ENCODE measurements at regions not wholly inside any gene's neighbourhood (a gene's known extent, or its start where the extent isn't known, plus 50 kb on each side); places are given as distances from the start of the nearest gene placed in this dataset.

GRCh38 chr18:77444385-77444784, 194.7 kb downstream of the GALR1 start:
- Histone ChIP-seq H3K36me3 (ENCODE audit: control insufficient read depth, insufficient read depth, low read length) (no peaks in the 10 kb centered on the region), H3K4me3 (ENCODE audit: low read depth, low read length) (no peak overlapping the region), H3K9ac (ENCODE audit: low read depth, low read length) (no peak overlapping the region)

GRCh38 chr18:77448046-77448445, 198.4 kb downstream of the GALR1 start:
- no peak overlapping the region for H3K27ac ChIP-seq (ENCODE audit: low read depth, low read length)
- H3K36me3 ChIP-seq (ENCODE audit: control insufficient read depth, insufficient read depth, low read length) = no peaks in the 10 kb centered on the region
- no peak overlapping the region for H3K9ac ChIP-seq (ENCODE audit: low read depth, low read length)
- H3K4me3 ChIP-seq (ENCODE audit: low read depth, low read length) = no peak overlapping the region
- peaks cover 10% of the 10 kb centered on the region for H3K4me1 ChIP-seq (ENCODE audit: control insufficient read depth, insufficient read depth, low read length)
- H3K27me3 ChIP-seq (ENCODE audit: control insufficient read depth, insufficient read depth, low read length) = no peaks in the 10 kb centered on the region
- no peaks in the 10 kb centered on the region for H3K9me3 ChIP-seq (ENCODE audit: control insufficient read depth, insufficient read depth, low read length)

More at GRCh38 chr18:77444385-77444784, 194.7 kb downstream of the GALR1 start:
- H3K27ac ChIP-seq (ENCODE audit: low read depth, low read length) = no peak overlapping the region
- no peaks in the 10 kb centered on the region for H3K9me3 ChIP-seq (ENCODE audit: control insufficient read depth, insufficient read depth, low read length)
- H3K4me1 ChIP-seq (ENCODE audit: control insufficient read depth, insufficient read depth, low read length) = peaks cover 10% of the 10 kb centered on the region
- no peaks in the 10 kb centered on the region for H3K27me3 ChIP-seq (ENCODE audit: control insufficient read depth, insufficient read depth, low read length)

GRCh38 chr18:77455004-77455403, 205.4 kb downstream of the GALR1 start:
- Histone ChIP-seq H3K27me3 (ENCODE audit: control insufficient read depth, insufficient read depth, low read length) (no peaks in the 10 kb centered on the region), H3K4me3 (ENCODE audit: low read depth, low read length) (no peak overlapping the region), H3K9ac (ENCODE audit: low read depth, low read length) (no peak overlapping the region), H3K9me3 (ENCODE audit: control insufficient read depth, insufficient read depth, low read length) (no peaks in the 10 kb centered on the region), H3K27ac (ENCODE audit: low read depth, low read length) (no peak overlapping the region), H3K4me1 (ENCODE audit: control insufficient read depth, insufficient read depth, low read length) (peaks cover 9% of the 10 kb centered on the region), H3K36me3 (ENCODE audit: control insufficient read depth, insufficient read depth, low read length) (no peaks in the 10 kb centered on the region)

GRCh38 chr18:77457681-77458080, 208.0 kb downstream of the GALR1 start:
- H3K36me3 ChIP-seq (ENCODE audit: control insufficient read depth, insufficient read depth, low read length) = no peaks in the 10 kb centered on the region
- no peaks in the 10 kb centered on the region for H3K9me3 ChIP-seq (ENCODE audit: control insufficient read depth, insufficient read depth, low read length)
- peaks cover 9% of the 10 kb centered on the region for H3K4me1 ChIP-seq (ENCODE audit: control insufficient read depth, insufficient read depth, low read length)
- H3K4me3 ChIP-seq (ENCODE audit: low read depth, low read length) = no peak overlapping the region
- H3K27me3 ChIP-seq (ENCODE audit: control insufficient read depth, insufficient read depth, low read length) = no peaks in the 10 kb centered on the region
- H3K9ac ChIP-seq (ENCODE audit: low read depth, low read length) = no peak overlapping the region
- H3K27ac ChIP-seq (ENCODE audit: low read depth, low read length) = no peak overlapping the region

DNA sequence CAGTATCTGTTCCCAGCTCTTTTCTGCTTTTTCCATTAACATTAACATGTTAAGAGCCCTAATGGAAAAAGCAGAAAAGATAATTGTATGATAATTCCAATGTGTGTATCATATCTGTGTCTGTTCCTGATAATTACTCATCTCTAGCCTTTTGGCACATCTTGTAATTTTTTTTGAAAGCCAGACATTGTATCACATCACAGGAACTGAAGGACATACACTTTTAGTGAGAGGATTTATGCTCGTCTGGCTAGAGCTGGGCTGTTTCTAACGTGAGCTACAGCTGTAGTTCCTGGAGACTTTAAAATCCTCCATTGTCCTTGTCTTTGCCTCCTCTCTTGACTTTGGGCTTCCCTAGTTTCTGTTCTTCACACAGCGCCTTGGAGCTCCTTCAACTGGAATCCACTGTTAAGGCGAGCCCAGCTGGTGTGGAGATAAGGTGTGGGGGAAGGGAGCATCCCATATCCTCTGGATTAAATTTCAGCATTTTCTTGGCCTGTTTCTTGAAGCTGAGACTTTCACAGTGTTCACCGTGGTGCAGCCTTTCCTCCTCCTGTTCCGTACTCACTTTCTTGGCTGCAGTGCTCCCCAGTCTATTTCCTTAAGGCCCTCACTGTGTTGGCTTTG, 211.5 kb downstream of the GALR1 start:
- Histone ChIP-seq H3K4me3 (ENCODE audit: low read depth, low read length) (no peak overlapping the region), H3K27ac (ENCODE audit: low read depth, low read length) (no peak overlapping the region), H3K9ac (ENCODE audit: low read depth, low read length) (no peak overlapping the region), H3K9me3 (ENCODE audit: control insufficient read depth, insufficient read depth, low read length) (no peaks in the 10 kb centered on the region), H3K36me3 (ENCODE audit: control insufficient read depth, insufficient read depth, low read length) (no peaks in the 10 kb centered on the region), H3K4me1 (ENCODE audit: control insufficient read depth, insufficient read depth, low read length) (peaks cover 9% of the 10 kb centered on the region), H3K27me3 (ENCODE audit: control insufficient read depth, insufficient read depth, low read length) (no peaks in the 10 kb centered on the region)

- no peak overlapping the region for H3K9ac ChIP-seq (ENCODE audit: low read depth, low read length)
- no peaks in the 10 kb centered on the region for H3K36me3 ChIP-seq (ENCODE audit: control insufficient read depth, insufficient read depth, low read length)
- no peak overlapping the region for H3K4me3 ChIP-seq (ENCODE audit: low read depth, low read length)
- H3K9me3 ChIP-seq (ENCODE audit: control insufficient read depth, insufficient read depth, low read length) = no peaks in the 10 kb centered on the region
- no peak overlapping the region for H3K27ac ChIP-seq (ENCODE audit: low read depth, low read length)
- H3K27me3 ChIP-seq (ENCODE audit: control insufficient read depth, insufficient read depth, low read length) = no peaks in the 10 kb centered on the region
- H3K4me1 ChIP-seq (ENCODE audit: control insufficient read depth, insufficient read depth, low read length) = no peaks in the 10 kb centered on the region
These were observed 215.3 kb downstream of the GALR1 start for GRCh38 chr18:77464917-77465316.

DNA sequence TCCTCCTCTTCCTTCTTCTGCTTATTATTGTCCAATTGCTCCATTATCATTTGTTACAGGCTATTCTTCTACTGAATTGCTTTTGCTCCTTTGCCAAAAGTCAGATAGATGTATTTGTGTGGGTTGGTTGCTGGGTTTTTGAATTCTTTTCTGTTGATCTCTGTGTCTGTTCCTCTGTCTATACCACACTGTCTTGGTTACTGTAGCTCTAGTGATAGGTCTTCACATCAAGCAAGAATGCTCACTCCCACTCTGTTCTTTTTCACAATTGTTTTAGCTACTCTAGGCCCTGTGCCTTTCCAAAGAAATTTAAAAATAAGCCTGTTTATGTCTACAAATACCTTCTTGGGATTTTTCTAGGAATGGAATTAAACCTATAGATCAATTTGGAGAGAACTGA, 217.2 kb downstream of the GALR1 start:
- no peaks in the 10 kb centered on the region for H3K27me3 ChIP-seq (ENCODE audit: control insufficient read depth, insufficient read depth, low read length)
- no peak overlapping the region for H3K9ac ChIP-seq (ENCODE audit: low read depth, low read length)
- no peaks in the 10 kb centered on the region; the same call in 1 of the 2 replicates for H3K4me1 ChIP-seq (ENCODE audit: control insufficient read depth, insufficient read depth, low read length)
- H3K27ac ChIP-seq (ENCODE audit: low read depth, low read length) = no peak overlapping the region
- no peak overlapping the region for H3K4me3 ChIP-seq (ENCODE audit: low read depth, low read length)
- H3K9me3 ChIP-seq (ENCODE audit: control insufficient read depth, insufficient read depth, low read length) = no peaks in the 10 kb centered on the region
- no peaks in the 10 kb centered on the region for H3K36me3 ChIP-seq (ENCODE audit: control insufficient read depth, insufficient read depth, low read length)

GRCh38 chr18:77469131-77469530, 219.5 kb downstream of the GALR1 start:
- Histone ChIP-seq H3K4me3 (ENCODE audit: low read depth, low read length) (no peak overlapping the region), H3K9ac (ENCODE audit: low read depth, low read length) (no peak overlapping the region), H3K27ac (ENCODE audit: low read depth, low read length) (no peak overlapping the region), H3K36me3 (ENCODE audit: control insufficient read depth, insufficient read depth, low read length) (no peaks in the 10 kb centered on the region), H3K9me3 (ENCODE audit: control insufficient read depth, insufficient read depth, low read length) (no peaks in the 10 kb centered on the region), H3K27me3 (ENCODE audit: control insufficient read depth, insufficient read depth, low read length) (no peaks in the 10 kb centered on the region), H3K4me1 (ENCODE audit: control insufficient read depth, insufficient read depth, low read length) (no peaks in the 10 kb centered on the region; the same call in 1 of the 2 replicates)

DNA sequence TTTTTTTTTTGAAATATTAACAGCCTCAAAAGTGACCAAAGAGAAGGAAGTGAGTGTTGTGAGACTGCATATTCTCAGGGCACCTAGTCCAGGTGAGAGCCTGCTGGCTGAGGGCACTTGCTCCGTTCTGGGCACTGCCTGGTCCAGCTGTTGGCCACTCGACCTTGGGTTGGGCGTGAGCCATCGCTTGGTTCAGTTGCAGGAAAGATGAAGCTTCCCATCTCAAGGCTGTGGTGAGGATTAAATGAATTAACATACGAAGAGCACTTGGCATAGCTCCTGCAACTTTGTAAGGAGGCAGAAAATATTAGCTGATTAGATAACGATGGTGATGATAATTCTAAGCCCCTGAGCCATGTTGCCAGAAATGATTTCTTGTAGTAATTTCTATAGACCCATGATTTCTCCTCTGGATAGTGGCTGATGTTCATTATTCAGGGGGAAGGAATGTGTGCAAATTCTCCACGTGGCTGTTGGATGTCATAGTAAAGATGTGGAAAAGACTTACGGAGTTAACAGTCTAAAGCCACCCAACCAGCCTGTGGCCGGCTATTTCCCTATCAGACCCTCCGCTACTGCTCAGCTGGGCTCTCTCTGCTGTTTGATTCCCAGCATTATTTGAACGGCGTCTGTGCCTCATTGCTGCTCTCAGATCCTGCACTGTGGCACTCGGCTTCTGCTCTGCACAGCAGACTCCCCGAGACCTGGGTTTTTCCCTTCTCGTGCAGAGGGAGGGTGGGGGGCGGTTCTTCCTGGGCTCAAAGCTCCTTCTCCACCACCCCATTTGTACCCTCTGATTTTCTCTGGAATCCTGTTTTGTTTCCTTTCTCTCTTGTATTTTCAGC, 221.1 kb downstream of the GALR1 start:
- Histone ChIP-seq H3K27ac (ENCODE audit: low read depth, low read length) (no peak overlapping the region), H3K27me3 (ENCODE audit: control insufficient read depth, insufficient read depth, low read length) (no peaks in the 10 kb centered on the region), H3K9me3 (ENCODE audit: control insufficient read depth, insufficient read depth, low read length) (no peaks in the 10 kb centered on the region), H3K4me1 (ENCODE audit: control insufficient read depth, insufficient read depth, low read length) (no peaks in the 10 kb centered on the region; the same call in 1 of the 2 replicates), H3K36me3 (ENCODE audit: control insufficient read depth, insufficient read depth, low read length) (no peaks in the 10 kb centered on the region), H3K4me3 (ENCODE audit: low read depth, low read length) (no peak overlapping the region), H3K9ac (ENCODE audit: low read depth, low read length) (no peak overlapping the region)

DNA sequence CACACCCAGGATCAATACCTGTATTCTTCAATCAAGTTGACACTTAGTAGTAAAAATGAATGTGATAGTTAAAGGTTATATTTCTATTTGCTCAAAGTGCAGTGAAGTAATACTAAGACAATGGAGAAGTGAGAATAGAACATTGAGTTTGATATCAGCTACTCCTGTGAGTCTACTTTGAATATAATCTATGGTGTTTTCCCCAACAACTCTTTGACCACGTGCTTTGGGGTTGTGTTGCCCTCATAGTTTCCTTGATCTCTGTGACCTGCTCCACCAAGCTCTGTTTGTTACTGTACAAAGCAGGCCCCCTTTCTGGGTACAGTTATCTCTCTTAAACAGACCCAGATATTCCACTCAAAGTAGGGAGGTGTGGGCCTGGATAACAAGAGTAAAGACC, 222.9 kb downstream of the GALR1 start:
- Histone ChIP-seq H3K9ac (ENCODE audit: low read depth, low read length) (no peak overlapping the region), H3K27ac (ENCODE audit: low read depth, low read length) (no peak overlapping the region), H3K27me3 (ENCODE audit: control insufficient read depth, insufficient read depth, low read length) (no peaks in the 10 kb centered on the region), H3K4me3 (ENCODE audit: low read depth, low read length) (no peak overlapping the region), H3K4me1 (ENCODE audit: control insufficient read depth, insufficient read depth, low read length) (no peaks in the 10 kb centered on the region; the same call in 1 of the 2 replicates), H3K9me3 (ENCODE audit: control insufficient read depth, insufficient read depth, low read length) (no peaks in the 10 kb centered on the region), H3K36me3 (ENCODE audit: control insufficient read depth, insufficient read depth, low read length) (no peaks in the 10 kb centered on the region)

Measured in HUES48 (cell line).